ENCODE measurements at regions not wholly inside any gene's neighbourhood (a gene's known extent, or its start where the extent isn't known, plus 50 kb on each side); places are given as distances from the start of the nearest gene placed in this dataset.
"Not testable (repeated sequence)": the region's sequence is repeated elsewhere in the genome, so short reads cannot be mapped to it uniquely, and the experiment has no call there.

- no peak for TF ChIP-seq CTCF (IDR thresholded peaks at IDR 0.05; ENCODE audit: insufficient read depth, low read depth, low read length, missing control alignments)
- no peak overlapping the region for H3K4me3 ChIP-seq (ENCODE audit: low read length)
- DNase-seq (ENCODE audit: low read depth): no peak
Measured at GRCh38 chr12:46538976-46539375, 166.4 kb upstream of the SLC38A2 start.

GRCh38 chr12:46537387-46537955, 164.9 kb upstream of the SLC38A2 start:
- H3K4me3 ChIP-seq (ENCODE audit: low read length): no peak overlapping the region
- no peak for TF ChIP-seq CTCF (IDR thresholded peaks at IDR 0.05; ENCODE audit: insufficient read depth, low read depth, low read length, missing control alignments)
- DNase-seq (ENCODE audit: low read depth): no peak

- not testable (repeated sequence) for DNase-seq (ENCODE audit: low read depth); H3K4me3 ChIP-seq (ENCODE audit: low read length)
Measured at GRCh38 chr12:46536316-46536715, 163.7 kb upstream of the SLC38A2 start.

GRCh38 chr12:46535907-46536306, 163.3 kb upstream of the SLC38A2 start:
- no peak for TF ChIP-seq CTCF (IDR thresholded peaks at IDR 0.05; ENCODE audit: insufficient read depth, low read depth, low read length, missing control alignments)
- no peak for DNase-seq (ENCODE audit: low read depth)
- H3K4me3 ChIP-seq (ENCODE audit: low read length): no peak overlapping the region

DNA sequence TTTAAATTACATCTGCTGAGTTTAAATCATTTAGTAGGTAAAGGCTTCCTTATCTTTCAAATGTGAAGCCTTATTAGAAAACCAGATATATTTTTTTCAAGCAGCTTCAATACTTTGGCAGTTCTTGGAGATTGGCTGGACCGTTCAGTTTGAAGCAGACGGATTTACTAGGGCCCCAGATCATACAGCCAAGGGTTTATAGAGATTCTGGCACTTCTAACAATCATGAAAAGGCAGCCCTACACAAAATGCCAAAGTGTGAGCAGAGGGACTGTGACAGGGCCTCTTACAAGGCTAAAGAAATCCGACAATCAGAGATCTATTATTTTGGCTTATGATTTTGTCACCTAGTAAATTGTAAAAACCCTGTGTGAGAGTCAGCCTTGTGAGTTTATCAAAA, 162.8 kb upstream of the SLC38A2 start:
- no peak overlapping the region for H3K4me3 ChIP-seq (ENCODE audit: low read length)
- TF ChIP-seq CTCF (IDR thresholded peaks at IDR 0.05; ENCODE audit: insufficient read depth, low read depth, low read length, missing control alignments): no peak
- no peak for DNase-seq (ENCODE audit: low read depth)

DNA sequence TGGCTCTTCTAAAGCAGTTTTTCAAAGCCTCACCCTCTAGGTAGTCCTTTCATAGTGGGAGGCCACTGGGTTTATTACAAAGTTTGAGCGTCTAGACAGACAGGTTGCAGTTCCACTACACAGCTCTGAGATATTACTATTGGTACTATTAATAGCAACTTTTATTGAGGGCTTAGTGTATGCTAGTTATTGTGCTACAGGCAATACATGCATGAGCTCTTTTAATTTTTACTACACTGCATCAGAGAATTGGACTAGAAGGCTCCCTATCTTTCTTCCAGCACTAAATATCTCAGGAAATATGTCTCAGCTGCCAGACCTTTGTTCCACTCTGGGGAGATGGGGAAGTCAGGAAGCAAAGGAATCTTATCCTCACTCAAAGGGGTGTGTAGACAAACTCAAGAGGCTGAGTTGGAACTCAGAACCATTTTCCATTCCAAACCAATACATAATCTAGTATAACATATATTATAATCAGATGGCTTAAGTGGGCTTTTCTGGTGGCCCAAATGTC, 161.8 kb upstream of the SLC38A2 start:
- no peak overlapping the region for H3K4me3 ChIP-seq (ENCODE audit: low read length)
- TF ChIP-seq CTCF (IDR thresholded peaks at IDR 0.05; ENCODE audit: insufficient read depth, low read depth, low read length, missing control alignments): no peak
- DNase-seq (ENCODE audit: low read depth): no peak

- no peak for TF ChIP-seq CTCF (IDR thresholded peaks at IDR 0.05; ENCODE audit: insufficient read depth, low read depth, low read length, missing control alignments)
- DNase-seq (ENCODE audit: low read depth): no peak
- H3K4me3 ChIP-seq (ENCODE audit: low read length): no peak overlapping the region
Measured at GRCh38 chr12:46533723-46534122, 161.2 kb upstream of the SLC38A2 start.

Data from epithelial cell of esophagus (primary cell).